WERI-Rb-1 (cell line): ENCODE measurements at regions not wholly inside any gene's neighbourhood (a gene's known extent, or its start where the extent isn't known, plus 50 kb on each side); places are given as distances from the start of the nearest gene placed in this dataset.

Experiments
- DNase-seq: peaks from one replicate; pipeline ENCODE4 v3.0.0-alpha.2; 2020
- H3K27ac ChIP-seq: fragments of 250-450 bp; sonication (Bioruptor Pico); 2 replicates; pipeline ENCODE4 v1.5.1; 2020; ENCODE audit warnings: mild to moderate bottlenecking, moderate library complexity
- H3K27me3 ChIP-seq: fragments of 250-450 bp; sonication (Bioruptor Pico); 2 replicates; pipeline ENCODE4 v1.5.1; 2021; ENCODE audit warnings: mild to moderate bottlenecking, low read depth, moderate library complexity; ENCODE audit not compliant: insufficient read depth, severe bottlenecking
- H3K36me3 ChIP-seq: fragments of 250-450 bp; sonication (Bioruptor Pico); 2 replicates; pipeline ENCODE4 v1.5.1; 2020; ENCODE audit warnings: mild to moderate bottlenecking, moderate library complexity
- H3K4me3 ChIP-seq: 2 replicates; pipeline ENCODE4 v1.5.1; 2011; ENCODE audit warnings: low read depth, mild to moderate bottlenecking, control low read depth, low read length
- H3K9me3 ChIP-seq: fragments of 250-450 bp; sonication (Bioruptor Pico); 2 replicates; pipeline ENCODE4 v1.5.1; 2021; ENCODE audit warnings: mild to moderate bottlenecking, moderate library complexity; ENCODE audit not compliant: severe bottlenecking
- CTCF ChIP-seq: IDR thresholded peaks from 2 replicates; pipeline ENCODE4 v1.5.1; 2011; ENCODE audit warnings: low read depth, mild to moderate bottlenecking, control low read depth, inconsistent platforms, low read length

- H3K36me3 ChIP-seq = no peaks in the 10 kb centered on the region
- H3K9me3 ChIP-seq = no peaks in the 10 kb centered on the region
- no peaks in the 10 kb centered on the region for H3K27me3 ChIP-seq
- H3K4me3 ChIP-seq = no peak overlapping the region
- H3K27ac ChIP-seq = no peak overlapping the region
- no peak for DNase-seq
- TF ChIP-seq CTCF = no peak
Observed at GRCh38 chr7:120028636-120029035, 244.3 kb upstream of the KCND2 start.

DNA sequence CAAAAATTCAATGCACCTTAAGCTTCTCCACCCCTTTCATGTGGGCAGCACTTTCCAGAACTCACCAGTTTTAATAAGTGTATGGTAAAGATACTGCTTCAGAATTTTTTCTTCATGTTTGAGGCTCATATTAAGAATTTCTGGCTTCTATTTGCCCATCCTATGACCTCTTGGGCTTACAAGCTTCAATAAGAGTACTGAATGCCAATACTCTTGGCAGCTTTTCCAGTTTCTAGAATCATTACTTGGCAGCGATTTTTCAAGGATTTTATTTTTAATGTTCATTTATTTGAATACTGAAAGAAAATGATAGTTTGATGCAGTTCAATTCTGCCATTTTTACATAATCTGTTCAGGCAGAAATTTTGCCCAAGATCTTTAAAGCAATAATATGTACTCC lies 242.1 kb upstream of the KCND2 start:
- no peak for DNase-seq
- H3K4me3 ChIP-seq = no peak overlapping the region
- no peak for TF ChIP-seq CTCF

GRCh38 chr7:120033114-120033513 lies 239.9 kb upstream of the KCND2 start:
- Histone ChIP-seq H3K9me3 (no peaks in the 10 kb centered on the region), H3K27ac (no peak overlapping the region), H3K4me3 (no peak overlapping the region), H3K27me3 (no peaks in the 10 kb centered on the region), H3K36me3 (no peaks in the 10 kb centered on the region)
- no peak for DNase-seq
- no peak for TF ChIP-seq CTCF

More for the DNA sequence above, 242.1 kb upstream of the KCND2 start:
- no peak overlapping the region for H3K27ac ChIP-seq
- H3K27me3 ChIP-seq = no peaks in the 10 kb centered on the region
- H3K36me3 ChIP-seq = no peaks in the 10 kb centered on the region
- no peaks in the 10 kb centered on the region for H3K9me3 ChIP-seq

DNA sequence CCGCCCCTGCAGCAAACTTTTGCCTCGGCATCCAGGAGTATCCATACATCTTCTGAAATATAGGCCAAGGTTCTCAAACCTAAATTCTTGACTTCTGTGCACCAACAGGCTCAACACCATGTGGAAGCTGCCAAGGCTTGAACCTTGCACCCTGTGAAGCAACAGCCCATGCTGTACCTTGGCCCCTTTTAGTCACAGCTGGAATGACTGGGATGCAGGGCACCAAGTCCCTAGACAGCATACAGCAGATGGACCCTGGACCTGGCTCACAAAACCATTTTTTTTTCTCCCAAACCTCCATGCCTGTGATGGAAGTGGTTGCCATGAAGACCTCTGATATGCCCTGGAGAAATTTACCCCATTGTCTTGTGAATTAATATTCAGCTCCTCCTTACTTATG lies 233.8 kb upstream of the KCND2 start:
- H3K36me3 ChIP-seq = no peaks in the 10 kb centered on the region
- no peak for TF ChIP-seq CTCF
- no peaks in the 10 kb centered on the region for H3K27me3 ChIP-seq
- H3K27ac ChIP-seq = no peak overlapping the region
- H3K9me3 ChIP-seq = no peaks in the 10 kb centered on the region
- no peak overlapping the region for H3K4me3 ChIP-seq
- DNase-seq = no peak

- Histone ChIP-seq H3K9me3 (no peaks in the 10 kb centered on the region), H3K4me3 (no peak overlapping the region), H3K36me3 (no peaks in the 10 kb centered on the region), H3K27ac (no peak overlapping the region), H3K27me3 (no peaks in the 10 kb centered on the region)
- no peak for DNase-seq
- no peak for TF ChIP-seq CTCF
Observed at GRCh38 chr7:120041798-120042197, 231.2 kb upstream of the KCND2 start.

GRCh38 chr7:120043250-120043649 lies 229.7 kb upstream of the KCND2 start:
- no peak overlapping the region for H3K27ac ChIP-seq
- no peak for DNase-seq
- no peaks in the 10 kb centered on the region for H3K36me3 ChIP-seq
- H3K27me3 ChIP-seq = no peaks in the 10 kb centered on the region
- TF ChIP-seq CTCF = no peak
- H3K9me3 ChIP-seq = no peaks in the 10 kb centered on the region
- no peak overlapping the region for H3K4me3 ChIP-seq
